ENCODE measurements at regions not wholly inside any gene's neighbourhood (a gene's known extent, or its start where the extent isn't known, plus 50 kb on each side); places are given as distances from the start of the nearest gene placed in this dataset.

DNA sequence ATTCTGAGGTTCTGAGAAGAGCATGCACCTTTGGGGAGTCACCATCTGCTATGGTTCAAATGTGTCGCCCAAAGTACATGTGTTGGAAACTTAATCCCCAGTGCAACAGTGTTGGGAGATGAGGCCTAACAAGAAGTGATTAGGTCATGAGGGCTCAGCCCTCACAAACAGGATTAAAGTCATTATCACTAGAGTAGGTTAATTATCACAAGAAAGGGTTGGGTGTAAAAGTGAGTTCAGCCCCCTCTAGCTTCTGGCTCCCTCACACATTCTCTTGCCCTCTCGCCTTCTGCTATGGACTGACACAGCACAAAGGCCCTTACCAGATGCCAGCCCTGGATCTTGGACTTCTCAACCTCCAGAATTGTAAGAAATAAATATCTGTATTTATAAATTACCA, 100.3 kb upstream of the C10orf90 start:
- ATAC-seq, result no peak
- intact Hi-C loops (cut with DNase I), result no loop called here
- no peaks in the 10 kb centered on the region for H3K4me1 ChIP-seq
- TF ChIP-seq, protein P1, sequence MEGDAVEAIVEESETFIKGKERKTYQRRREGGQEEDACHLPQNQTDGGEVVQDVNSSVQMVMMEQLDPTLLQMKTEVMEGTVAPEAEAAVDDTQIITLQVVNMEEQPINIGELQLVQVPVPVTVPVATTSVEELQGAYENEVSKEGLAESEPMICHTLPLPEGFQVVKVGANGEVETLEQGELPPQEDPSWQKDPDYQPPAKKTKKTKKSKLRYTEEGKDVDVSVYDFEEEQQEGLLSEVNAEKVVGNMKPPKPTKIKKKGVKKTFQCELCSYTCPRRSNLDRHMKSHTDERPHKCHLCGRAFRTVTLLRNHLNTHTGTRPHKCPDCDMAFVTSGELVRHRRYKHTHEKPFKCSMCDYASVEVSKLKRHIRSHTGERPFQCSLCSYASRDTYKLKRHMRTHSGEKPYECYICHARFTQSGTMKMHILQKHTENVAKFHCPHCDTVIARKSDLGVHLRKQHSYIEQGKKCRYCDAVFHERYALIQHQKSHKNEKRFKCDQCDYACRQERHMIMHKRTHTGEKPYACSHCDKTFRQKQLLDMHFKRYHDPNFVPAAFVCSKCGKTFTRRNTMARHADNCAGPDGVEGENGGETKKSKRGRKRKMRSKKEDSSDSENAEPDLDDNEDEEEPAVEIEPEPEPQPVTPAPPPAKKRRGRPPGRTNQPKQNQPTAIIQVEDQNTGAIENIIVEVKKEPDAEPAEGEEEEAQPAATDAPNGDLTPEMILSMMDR (IDR thresholded peaks at IDR 0.05), result no peak
- H3K36me3 ChIP-seq, result no peaks in the 10 kb centered on the region
- H3K27me3 ChIP-seq, result no peaks in the 10 kb centered on the region
- DNase-seq, result no peak
- H3K27ac ChIP-seq, result no peak overlapping the region
- no peak overlapping the region for H3K4me3 ChIP-seq
- H3K9me3 ChIP-seq, result no peaks in the 10 kb centered on the region

- DNase-seq (no peak), ATAC-seq (no peak)
- no peaks in the 10 kb centered on the region for H3K9me3 ChIP-seq
- TF ChIP-seq, protein P1 (IDR thresholded peaks at IDR 0.05), result no peak
- intact Hi-C loops (cut with DNase I), result no loop called here
- no peaks in the 10 kb centered on the region for H3K4me1 ChIP-seq
- H3K4me3 ChIP-seq, result no peak overlapping the region
- H3K27me3 ChIP-seq, result no peaks in the 10 kb centered on the region
- H3K27ac ChIP-seq, result no peak overlapping the region
- H3K36me3 ChIP-seq, result no peaks in the 10 kb centered on the region
Measured at GRCh38 chr10:126776168-126776567, 105.7 kb upstream of the C10orf90 start.

GRCh38 chr10:126777714-126778113, 107.2 kb upstream of the C10orf90 start:
- Histone ChIP-seq H3K4me1 (no peaks in the 10 kb centered on the region), H3K27me3 (no peaks in the 10 kb centered on the region), H3K36me3 (no peaks in the 10 kb centered on the region), H3K9me3 (no peaks in the 10 kb centered on the region), H3K4me3 (no peak overlapping the region), H3K27ac (no peak overlapping the region)
- ATAC-seq, result no peak
- TF ChIP-seq, protein P1 (IDR thresholded peaks at IDR 0.05), result no peak
- DNase-seq, result no peak
- intact Hi-C loops (cut with DNase I), result no loop called here

DNA sequence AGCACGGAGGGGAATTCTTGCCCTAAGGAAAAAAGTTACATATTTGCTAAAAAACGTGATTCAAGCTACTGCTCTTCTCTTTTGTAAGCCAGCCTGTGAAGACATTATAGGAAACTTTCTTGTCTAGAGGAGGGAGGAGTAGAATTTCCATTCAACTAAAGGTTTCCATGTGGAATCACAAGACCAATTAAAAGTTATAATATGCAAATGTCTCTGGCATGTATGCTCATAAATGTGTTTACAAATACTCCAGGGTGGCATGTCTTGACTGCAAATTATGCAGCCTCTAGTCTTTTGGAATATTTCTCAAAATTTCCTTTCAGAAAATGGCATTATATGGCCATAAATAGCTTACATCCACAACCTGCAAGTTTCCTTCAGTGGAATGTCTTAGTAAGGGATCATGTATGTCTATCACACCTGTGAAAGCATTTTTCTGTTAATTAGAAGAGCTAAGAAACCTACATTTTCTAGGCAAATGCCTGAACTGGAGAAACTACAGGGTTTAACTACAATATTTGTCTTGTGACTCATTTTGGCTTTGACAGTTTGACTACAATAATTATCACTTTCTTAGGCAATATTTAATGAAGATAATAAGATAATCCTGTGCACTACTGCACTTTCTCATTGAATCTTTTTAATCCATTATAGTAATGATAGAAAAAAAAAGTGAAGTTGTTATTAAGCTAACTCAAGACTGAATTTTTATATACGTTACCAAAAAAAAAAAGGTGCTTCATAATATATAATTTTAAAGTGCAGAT, 111.1 kb upstream of the C10orf90 start:
- Histone ChIP-seq H3K4me3 (no peak overlapping the region), H3K27me3 (no peaks in the 10 kb centered on the region), H3K4me1 (no peaks in the 10 kb centered on the region), H3K36me3 (no peaks in the 10 kb centered on the region), H3K9me3 (no peaks in the 10 kb centered on the region), H3K27ac (no peak overlapping the region)
- DNase-seq (no peak), ATAC-seq (no peak)
- TF ChIP-seq, protein P1 (IDR thresholded peaks at IDR 0.05), result no peak
- intact Hi-C loops (cut with DNase I), result no loop called here

GRCh38 chr10:126783806-126784557, 113.5 kb upstream of the C10orf90 start:
- Histone ChIP-seq H3K36me3 (no peaks in the 10 kb centered on the region), H3K4me3 (no peak overlapping the region), H3K9me3 (no peaks in the 10 kb centered on the region), H3K27ac (no peak overlapping the region), H3K27me3 (no peaks in the 10 kb centered on the region), H3K4me1 (no peaks in the 10 kb centered on the region)
- intact Hi-C loops (cut with DNase I), result no loop called here
- TF ChIP-seq, protein P1 (IDR thresholded peaks at IDR 0.05), result no peak
- DNase-seq, result no peak
- no peak for ATAC-seq
